Chondrocyte (in vitro differentiated cells): ENCODE measurements at regions not wholly inside any gene's neighbourhood (a gene's known extent, or its start where the extent isn't known, plus 50 kb on each side); places are given as distances from the start of the nearest gene placed in this dataset.

Experiments used
- DNase-seq: peaks from one replicate; pipeline ENCODE4 v3.0.0; 2021; ENCODE audit warnings: mixed read lengths, low spot score
- H3K27ac Mint-ChIP-seq: one replicate; pipeline ENCODE4 v1.8.0; 2021; ENCODE audit warnings: mild to moderate bottlenecking, moderate library complexity, mixed read lengths; ENCODE audit not compliant: unreplicated experiment
- H3K27me3 Mint-ChIP-seq: 2 replicates; pipeline ENCODE4 v1.8.0; 2021; ENCODE audit warnings: low read depth, mixed read lengths
- H3K36me3 Mint-ChIP-seq: 2 replicates; pipeline ENCODE4 v1.8.0; 2021; ENCODE audit warnings: low read depth, mixed read lengths
- H3K4me1 Mint-ChIP-seq: 2 replicates; pipeline ENCODE4 v1.8.0; 2021; ENCODE audit warnings: low read depth, mild to moderate bottlenecking, mixed read lengths
- H3K4me3 Mint-ChIP-seq: one replicate; pipeline ENCODE4 v1.8.0; 2021; ENCODE audit warnings: mild to moderate bottlenecking, moderate library complexity, mixed read lengths; ENCODE audit not compliant: unreplicated experiment
- H3K9me3 Mint-ChIP-seq: 2 replicates; pipeline ENCODE4 v1.8.0; 2021; ENCODE audit warnings: low read depth, mixed read lengths
- CTCF ChIP-seq: fragments of 200-600 bp; sonication (generic); IDR thresholded peaks from 2 replicates; pipeline ENCODE4 v1.5.0; 2021; ENCODE audit warnings: antibody characterized with exemption, mild to moderate bottlenecking, moderate library complexity

- Mint-ChIP-seq H3K27me3 (no peaks in the 10 kb centered on the region), H3K9me3 (peaks cover 26% of the 10 kb centered on the region), H3K4me1 (peaks cover 10% of the 10 kb centered on the region), H3K36me3 (no peaks in the 10 kb centered on the region), H3K4me3 (no peak overlapping the region), H3K27ac (no peak overlapping the region)
- no peak for TF ChIP-seq CTCF
- DNase-seq: no peak
Observed at GRCh38 chr3:74564560-74564959, 49.9 kb downstream of the CNTN3 start.

DNA sequence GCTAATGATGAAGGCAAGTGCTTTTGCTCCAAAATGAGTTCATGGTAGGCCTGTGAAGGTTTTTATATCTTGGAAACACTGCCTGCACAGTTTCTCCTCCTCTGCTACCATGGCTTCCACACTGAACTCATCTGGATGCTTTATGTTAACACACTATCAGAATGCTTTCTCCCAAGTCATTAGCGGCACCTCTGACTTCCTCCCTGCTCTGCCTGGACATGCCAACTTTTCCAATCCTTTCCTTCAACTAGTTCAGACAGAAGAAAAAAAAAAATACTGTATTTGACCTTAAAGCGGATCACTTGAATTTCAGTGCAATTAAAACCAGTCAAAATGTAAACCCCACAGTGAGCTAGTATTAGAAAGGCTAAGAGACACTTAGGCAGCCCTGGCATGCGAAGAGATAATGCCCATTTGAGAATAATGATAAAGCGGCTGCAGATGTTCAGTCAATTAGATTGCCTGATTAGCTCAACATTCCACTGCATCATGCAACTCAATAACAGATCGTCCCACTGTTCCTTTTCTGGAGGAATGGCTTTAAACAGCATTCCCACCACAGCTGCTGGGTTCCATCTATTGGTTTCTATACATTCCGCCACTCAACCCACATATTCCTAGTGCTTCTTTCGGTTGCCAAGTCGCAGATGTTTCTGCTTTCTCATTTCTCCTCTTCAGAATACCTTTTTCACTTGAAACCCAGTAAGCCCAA is 51.7 kb downstream of the CNTN3 start:
- Mint-ChIP-seq H3K9me3 (peaks cover 30% of the 10 kb centered on the region), H3K27ac (no peak overlapping the region), H3K36me3 (no peaks in the 10 kb centered on the region), H3K4me3 (no peak overlapping the region), H3K4me1 (peaks cover 10% of the 10 kb centered on the region), H3K27me3 (no peaks in the 10 kb centered on the region)
- no peak for TF ChIP-seq CTCF
- DNase-seq: no peak

- H3K4me3 Mint-ChIP-seq: no peak overlapping the region
- H3K4me1 Mint-ChIP-seq: peaks cover 10% of the 10 kb centered on the region
- peaks cover 1% of the 10 kb centered on the region for H3K36me3 Mint-ChIP-seq
- no peak for TF ChIP-seq CTCF
- H3K27me3 Mint-ChIP-seq: no peaks in the 10 kb centered on the region
- DNase-seq: no peak
- peaks cover 37% of the 10 kb centered on the region for H3K9me3 Mint-ChIP-seq
- no peak overlapping the region for H3K27ac Mint-ChIP-seq
Observed at GRCh38 chr3:74561881-74562280, 52.6 kb downstream of the CNTN3 start.

DNA sequence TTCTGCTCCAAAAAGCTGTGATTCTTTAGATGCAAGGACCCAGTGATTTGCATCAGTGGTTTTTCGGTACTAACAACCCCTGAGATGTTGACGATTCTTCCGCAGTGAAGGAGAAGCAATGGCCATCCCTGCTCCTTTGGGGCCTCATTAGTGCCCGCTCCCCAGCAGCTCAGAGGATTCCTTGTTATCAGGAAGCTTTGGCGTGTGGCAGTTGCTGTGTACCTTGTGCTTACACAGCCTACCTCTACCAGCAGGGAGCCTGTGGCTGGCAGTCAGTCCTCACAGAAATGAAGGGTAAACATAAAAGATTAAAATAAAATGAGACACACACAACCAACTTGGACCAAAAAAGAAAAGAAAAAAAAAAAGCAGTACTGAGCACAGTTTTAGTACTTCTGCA is 55.2 kb downstream of the CNTN3 start:
- no peak for TF ChIP-seq CTCF
- peaks cover 3% of the 10 kb centered on the region for H3K36me3 Mint-ChIP-seq

DNA sequence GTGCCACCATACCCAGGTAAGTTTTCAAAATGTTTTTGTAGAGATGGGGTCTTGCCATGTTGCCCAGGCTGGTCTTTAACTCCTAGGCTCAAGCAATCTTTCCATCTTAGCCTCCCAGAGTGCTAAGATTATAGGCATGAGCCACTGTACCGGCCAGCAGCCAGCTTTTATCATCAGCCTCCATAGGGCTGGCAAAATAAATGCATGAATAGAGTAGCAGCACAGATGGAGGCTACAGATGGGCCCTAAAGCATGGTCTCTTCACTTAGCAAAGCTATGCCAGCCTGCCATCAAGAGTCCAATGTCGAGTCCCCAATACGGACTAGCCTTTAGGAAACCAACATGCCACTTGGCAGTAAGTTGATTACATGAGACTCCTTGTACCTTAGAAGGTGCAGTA is 63.8 kb downstream of the CNTN3 start:
- no peaks in the 10 kb centered on the region for H3K27me3 Mint-ChIP-seq
- peaks cover 17% of the 10 kb centered on the region for H3K9me3 Mint-ChIP-seq
- no peak for TF ChIP-seq CTCF
- H3K36me3 Mint-ChIP-seq: peaks cover 4% of the 10 kb centered on the region
- DNase-seq: no peak
- no peak overlapping the region for H3K4me3 Mint-ChIP-seq
- H3K27ac Mint-ChIP-seq: no peak overlapping the region
- no peaks in the 10 kb centered on the region for H3K4me1 Mint-ChIP-seq

More for the DNA sequence above, 55.2 kb downstream of the CNTN3 start:
- H3K27me3 Mint-ChIP-seq: no peaks in the 10 kb centered on the region
- H3K27ac Mint-ChIP-seq: no peak overlapping the region
- peaks cover 37% of the 10 kb centered on the region for H3K9me3 Mint-ChIP-seq
- H3K4me3 Mint-ChIP-seq: no peak overlapping the region
- peaks cover 10% of the 10 kb centered on the region for H3K4me1 Mint-ChIP-seq
- no peak for DNase-seq
